Epithelial cell of proximal tubule (primary cell): ENCODE measurements at regions not wholly inside any gene's neighbourhood (a gene's known extent, or its start where the extent isn't known, plus 50 kb on each side); places are given as distances from the start of the nearest gene placed in this dataset.

Source experiments
- DNase-seq: peaks from one replicate; pipeline ENCODE4 v3.0.0-alpha.2; 2011; ENCODE audit warnings: low read depth
- H3K4me3 ChIP-seq: 2 replicates; pipeline ENCODE4 v1.5.1; 2011; ENCODE audit warnings: low read depth, mild to moderate bottlenecking, low read length
- TF ChIP-seq, protein P1 (sequence below): conservative IDR thresholded peaks from 2 replicates; pipeline ENCODE4 v1.5.1; 2012; ENCODE audit warnings: low read depth, mild to moderate bottlenecking, low read length

GRCh38 chr11:134569195-134569594 lies 157.2 kb upstream of the B3GAT1 start:
- DNase-seq, result no peak
- TF ChIP-seq, protein P1, sequence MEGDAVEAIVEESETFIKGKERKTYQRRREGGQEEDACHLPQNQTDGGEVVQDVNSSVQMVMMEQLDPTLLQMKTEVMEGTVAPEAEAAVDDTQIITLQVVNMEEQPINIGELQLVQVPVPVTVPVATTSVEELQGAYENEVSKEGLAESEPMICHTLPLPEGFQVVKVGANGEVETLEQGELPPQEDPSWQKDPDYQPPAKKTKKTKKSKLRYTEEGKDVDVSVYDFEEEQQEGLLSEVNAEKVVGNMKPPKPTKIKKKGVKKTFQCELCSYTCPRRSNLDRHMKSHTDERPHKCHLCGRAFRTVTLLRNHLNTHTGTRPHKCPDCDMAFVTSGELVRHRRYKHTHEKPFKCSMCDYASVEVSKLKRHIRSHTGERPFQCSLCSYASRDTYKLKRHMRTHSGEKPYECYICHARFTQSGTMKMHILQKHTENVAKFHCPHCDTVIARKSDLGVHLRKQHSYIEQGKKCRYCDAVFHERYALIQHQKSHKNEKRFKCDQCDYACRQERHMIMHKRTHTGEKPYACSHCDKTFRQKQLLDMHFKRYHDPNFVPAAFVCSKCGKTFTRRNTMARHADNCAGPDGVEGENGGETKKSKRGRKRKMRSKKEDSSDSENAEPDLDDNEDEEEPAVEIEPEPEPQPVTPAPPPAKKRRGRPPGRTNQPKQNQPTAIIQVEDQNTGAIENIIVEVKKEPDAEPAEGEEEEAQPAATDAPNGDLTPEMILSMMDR, result no peak
- H3K4me3 ChIP-seq, result no peak overlapping the region

DNA sequence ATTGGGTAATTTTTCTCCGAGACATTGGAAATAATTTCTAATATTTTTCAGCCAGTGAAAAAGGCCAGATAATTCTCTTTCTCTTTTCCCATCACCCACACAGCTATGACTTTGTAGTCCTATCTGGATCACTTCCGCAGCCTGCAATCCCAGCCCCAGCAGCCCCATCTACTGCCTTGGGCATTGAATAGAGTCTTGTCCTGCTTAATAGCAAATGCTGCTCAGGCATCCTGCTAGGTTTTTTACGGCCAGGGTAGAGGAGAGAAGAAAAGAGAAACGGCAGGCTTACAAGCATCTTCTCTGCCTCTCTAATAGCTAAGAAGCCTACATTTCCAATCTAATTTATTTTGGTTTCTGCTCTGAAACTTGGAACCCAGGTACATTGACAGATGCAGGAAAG lies 154.3 kb upstream of the B3GAT1 start:
- TF ChIP-seq, protein P1, result no peak
- no peak for DNase-seq
- no peak overlapping the region for H3K4me3 ChIP-seq

GRCh38 chr11:134565343-134565891 lies 153.4 kb upstream of the B3GAT1 start:
- no peak for DNase-seq
- no peak overlapping the region for H3K4me3 ChIP-seq
- TF ChIP-seq, protein P1, result no peak

DNA sequence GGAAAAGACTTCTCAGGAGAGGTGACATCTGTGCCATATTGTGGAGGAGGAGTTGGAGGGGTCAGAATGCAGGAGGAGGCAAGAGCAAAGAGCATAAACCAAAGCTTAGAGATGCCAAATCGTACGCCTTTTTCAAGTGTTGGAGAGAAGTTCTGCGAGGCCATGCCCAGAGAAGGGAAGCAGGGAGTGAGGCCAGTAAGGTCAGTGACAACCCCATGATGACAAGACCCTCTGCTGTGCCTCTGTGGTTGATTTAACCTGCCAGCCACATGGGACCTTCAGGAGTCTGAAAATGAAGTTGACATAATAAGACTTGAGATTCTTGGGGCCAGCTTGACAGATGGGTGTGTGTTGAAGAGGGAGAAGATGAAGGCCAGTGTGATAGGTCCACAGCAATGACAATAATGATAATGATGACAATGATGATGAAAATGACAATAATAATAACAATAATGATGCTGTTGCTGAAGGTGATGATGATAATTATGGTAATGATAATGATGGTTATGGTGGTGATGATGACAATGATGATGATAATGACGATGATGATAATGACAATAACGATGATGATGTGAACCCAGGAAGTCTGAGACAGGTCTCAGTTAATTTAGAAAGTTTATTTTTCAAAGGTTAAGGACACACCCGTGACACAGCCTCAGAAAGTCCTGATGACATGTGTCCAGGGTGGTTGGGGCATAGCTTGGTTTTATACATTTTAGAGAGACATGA lies 152.6 kb upstream of the B3GAT1 start:
- no peak overlapping the region for H3K4me3 ChIP-seq
- DNase-seq, result no peak
- TF ChIP-seq, protein P1, result no peak

DNA sequence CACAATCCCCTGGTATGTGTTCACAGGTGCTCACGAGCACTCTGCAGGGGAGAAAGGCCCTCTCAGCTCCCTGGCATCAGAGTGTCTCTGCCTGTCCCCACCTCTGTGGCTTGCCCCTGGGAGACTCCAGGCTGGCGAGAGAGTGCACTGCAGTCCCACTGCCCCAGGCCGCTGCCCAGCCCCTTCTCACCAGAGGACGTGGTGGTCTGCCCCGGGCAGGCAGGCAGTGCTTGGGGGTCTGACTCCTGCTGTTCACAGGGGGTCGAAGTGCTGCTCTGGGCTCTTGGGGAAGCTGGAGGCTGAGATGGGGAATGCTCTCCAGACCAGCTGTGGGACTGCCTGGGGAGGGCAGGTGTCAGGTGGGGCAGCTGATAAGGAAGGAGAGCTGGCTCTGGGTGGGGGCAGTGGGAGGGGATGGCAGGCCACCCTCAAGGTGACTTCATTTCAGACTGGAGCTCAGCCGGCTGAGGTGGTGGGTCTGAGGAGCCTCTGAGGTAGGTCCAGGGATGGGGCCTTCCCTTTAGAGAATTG lies 151.0 kb upstream of the B3GAT1 start:
- DNase-seq, result no peak
- TF ChIP-seq, protein P1, result no peak

DNA sequence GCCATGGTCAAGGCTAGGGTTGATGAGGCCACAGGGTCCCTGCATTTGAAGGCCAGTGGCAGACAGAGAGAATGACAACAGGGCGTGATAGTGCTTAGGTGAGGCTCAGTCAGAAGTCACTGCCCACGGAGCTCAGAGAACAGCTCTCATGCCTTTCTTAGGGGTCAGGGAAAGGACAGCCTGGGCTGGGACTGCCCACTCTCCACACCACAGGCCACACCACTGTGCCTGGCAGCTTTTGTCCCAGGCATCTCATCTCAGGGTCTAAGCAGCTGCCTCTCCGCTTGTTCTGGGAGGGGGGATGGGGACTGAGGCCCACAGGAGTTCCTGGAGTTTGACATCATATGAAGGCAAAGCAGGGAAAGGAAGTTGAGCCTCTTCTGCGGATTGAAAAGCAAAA lies 150.2 kb upstream of the B3GAT1 start:
- no peak overlapping the region for H3K4me3 ChIP-seq
- DNase-seq, result no peak
- TF ChIP-seq, protein P1, result no peak

More for the DNA sequence above, 151.0 kb upstream of the B3GAT1 start:
- H3K4me3 ChIP-seq, result no peak overlapping the region

- no peak for DNase-seq
- TF ChIP-seq, protein P1, result no peak
- no peak overlapping the region for H3K4me3 ChIP-seq
These were observed 149.3 kb upstream of the B3GAT1 start for GRCh38 chr11:134561331-134561720.
